H4 (cell line): ENCODE measurements at regions not wholly inside any gene's neighbourhood (a gene's known extent, or its start where the extent isn't known, plus 50 kb on each side); places are given as distances from the start of the nearest gene placed in this dataset.
"Not testable (repeated sequence)": the region's sequence is repeated elsewhere in the genome, so short reads cannot be mapped to it uniquely, and the experiment has no call there.

Experiments used
- DNase-seq: peaks from one replicate; pipeline ENCODE4 v3.0.0-alpha.2; 2015; ENCODE audit warnings: low spot score

DNA sequence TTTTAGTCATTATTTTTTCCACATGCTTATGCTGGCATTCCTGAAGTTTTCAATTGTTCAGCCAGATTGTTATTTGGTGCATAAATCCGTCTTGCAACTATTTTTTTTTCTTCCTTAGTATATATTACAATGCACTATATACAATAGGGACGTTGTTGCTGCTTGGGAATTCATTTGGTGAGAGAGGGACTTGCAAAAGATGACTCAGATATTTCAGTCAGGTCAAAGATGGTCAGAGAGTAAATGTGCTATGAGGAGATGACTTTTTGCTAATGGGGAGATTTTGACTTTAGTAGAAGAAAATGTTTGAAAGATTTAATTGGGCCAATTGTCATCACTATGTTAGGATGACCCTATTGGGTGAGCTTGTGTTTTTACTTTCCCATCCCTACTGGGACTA lies 348.4 kb upstream of the MTPN start:
- DNase-seq = no peak

GRCh38 chr7:136325027-136325426 lies 347.9 kb upstream of the MTPN start:
- no peak for DNase-seq

DNA sequence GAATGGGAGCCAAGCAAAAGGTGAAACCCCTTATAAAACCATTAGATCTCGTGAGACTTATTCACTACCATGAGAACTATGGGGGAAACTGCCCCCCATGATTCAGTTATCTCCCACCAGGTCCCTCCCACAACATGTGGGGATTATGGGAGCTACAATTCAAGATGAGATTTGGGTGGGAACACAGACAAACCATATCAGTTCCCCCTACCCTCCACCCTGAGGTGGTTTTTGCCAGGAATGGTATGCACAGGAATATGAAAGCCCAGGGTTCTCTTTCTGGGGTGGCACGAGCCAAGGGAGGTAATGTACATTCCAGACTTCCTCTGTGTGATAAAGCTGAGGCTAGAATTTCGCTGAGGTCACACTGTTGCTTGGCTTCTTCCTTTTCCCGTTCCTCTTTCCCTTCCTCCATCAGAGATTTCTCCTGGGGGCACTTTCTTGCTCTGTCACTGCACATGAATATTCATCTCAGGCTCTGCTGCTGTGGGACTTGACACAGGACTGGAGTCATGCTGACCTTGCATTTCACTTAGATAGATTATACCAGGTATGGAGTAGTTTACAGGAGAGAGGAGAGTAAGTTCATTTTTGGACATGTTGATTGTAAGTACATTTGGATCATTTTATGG lies 347.0 kb upstream of the MTPN start:
- DNase-seq = no peak

GRCh38 chr7:136312592-136312991 lies 335.4 kb upstream of the MTPN start:
- no peak for DNase-seq

GRCh38 chr7:136309407-136309806 lies 332.2 kb upstream of the MTPN start:
- DNase-seq = no peak

DNA sequence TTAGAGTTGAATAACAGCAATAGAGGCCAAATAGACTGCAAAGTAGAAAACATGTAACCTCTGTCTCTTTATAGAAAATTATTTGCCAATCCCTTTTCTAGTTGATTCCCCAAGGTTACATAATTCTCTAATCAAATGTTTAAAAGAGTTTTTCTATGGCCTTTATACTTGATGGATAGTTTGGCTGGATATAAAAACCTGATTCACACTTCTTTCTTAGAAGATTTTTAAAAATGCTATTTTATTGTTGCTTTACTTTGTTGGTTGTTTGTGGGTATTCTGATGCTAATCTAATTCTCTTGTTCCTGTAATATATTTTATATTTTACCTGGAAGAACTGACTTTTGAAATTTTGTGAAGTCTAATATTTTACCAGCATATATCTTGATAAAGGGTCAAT lies 331.1 kb upstream of the MTPN start:
- DNase-seq = no peak

DNA sequence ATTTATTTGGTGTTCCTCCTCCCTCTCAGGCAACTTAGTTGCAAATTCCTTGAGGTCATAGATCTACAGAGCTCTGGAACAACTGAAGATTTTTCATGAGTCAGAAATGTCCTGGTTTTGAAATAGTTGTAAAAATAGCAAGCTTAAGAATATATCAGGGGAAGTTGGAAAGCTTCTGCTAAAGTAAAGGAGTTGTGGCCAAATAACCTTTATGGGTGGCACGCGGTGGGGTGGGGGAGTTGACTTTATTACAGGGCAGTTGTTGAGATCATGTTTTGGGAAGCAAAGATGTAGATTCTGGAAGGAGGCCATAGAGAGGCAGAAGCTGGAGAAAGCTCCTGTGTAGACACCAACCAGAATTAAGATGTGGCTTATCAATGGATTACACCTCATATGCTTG lies 326.0 kb upstream of the MTPN start:
- DNase-seq = no peak

GRCh38 chr7:136302049-136302448 lies 324.9 kb upstream of the MTPN start:
- DNase-seq = no peak

GRCh38 chr7:136294977-136295376 lies 317.8 kb upstream of the MTPN start:
- DNase-seq = no peak

GRCh38 chr7:136293841-136294391 lies 316.8 kb upstream of the MTPN start:
- no peak for DNase-seq

DNA sequence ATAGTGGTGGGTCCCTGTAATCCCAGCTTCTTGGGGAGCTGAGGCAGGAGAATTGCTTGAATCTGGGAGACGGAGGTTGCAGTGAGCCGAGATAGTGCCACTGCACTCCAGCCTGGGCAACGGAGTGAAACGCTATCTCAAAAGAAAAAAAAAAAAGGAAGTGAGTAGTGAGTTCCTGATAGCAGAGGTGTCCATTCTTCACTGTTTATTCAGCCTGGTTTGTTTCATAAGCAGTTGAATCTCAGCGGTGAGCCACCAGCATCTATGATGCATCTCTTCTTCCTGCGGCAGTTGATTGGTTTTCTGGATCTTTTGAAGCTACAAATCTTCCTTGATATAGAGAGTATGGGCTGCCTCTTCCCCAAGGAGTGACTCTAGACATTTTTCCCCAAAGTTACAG lies 316.1 kb upstream of the MTPN start:
- no peak for DNase-seq

DNA sequence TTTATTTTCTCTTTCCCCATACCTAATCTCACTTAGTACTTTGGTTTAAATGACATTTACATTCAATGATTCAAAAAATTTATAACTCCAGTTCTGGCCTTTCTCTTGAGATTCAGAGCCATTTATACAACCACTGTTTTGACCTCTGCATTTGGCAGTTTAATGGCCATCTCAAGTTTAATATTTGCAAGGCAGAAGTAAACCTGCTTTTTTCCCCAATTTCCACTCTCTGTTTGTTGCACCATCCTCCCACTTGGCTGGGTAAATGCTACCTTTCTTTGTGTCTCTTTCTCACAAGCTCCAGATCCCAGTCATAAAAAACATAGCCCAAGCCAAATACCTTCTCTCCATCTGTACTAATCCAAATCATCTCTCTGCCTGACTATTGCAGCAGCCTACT lies 315.2 kb upstream of the MTPN start:
- DNase-seq = no peak

GRCh38 chr7:136290351-136290750 lies 313.2 kb upstream of the MTPN start:
- DNase-seq = no peak

- no peak for DNase-seq
Measured at GRCh38 chr7:136278057-136278456, 300.9 kb upstream of the MTPN start.

DNA sequence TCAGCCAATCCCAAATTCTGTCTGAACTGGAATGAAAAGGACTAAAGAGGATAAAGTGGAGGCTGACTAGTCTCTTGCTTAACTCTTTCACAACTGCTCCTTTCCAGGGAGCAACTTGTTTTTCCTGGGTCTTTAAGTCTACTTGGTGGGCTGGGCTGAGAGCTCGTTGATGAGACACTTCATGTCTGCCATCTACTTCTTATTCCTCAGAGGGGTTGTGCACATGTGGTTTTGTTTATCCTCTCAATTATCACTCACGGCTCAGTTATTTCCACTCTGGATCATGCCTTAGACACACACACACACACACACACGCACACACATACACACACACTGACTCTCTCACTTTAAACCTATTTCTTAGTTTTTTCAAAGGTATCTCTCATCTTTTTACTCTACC lies 298.6 kb upstream of the MTPN start:
- no peak for DNase-seq

DNA sequence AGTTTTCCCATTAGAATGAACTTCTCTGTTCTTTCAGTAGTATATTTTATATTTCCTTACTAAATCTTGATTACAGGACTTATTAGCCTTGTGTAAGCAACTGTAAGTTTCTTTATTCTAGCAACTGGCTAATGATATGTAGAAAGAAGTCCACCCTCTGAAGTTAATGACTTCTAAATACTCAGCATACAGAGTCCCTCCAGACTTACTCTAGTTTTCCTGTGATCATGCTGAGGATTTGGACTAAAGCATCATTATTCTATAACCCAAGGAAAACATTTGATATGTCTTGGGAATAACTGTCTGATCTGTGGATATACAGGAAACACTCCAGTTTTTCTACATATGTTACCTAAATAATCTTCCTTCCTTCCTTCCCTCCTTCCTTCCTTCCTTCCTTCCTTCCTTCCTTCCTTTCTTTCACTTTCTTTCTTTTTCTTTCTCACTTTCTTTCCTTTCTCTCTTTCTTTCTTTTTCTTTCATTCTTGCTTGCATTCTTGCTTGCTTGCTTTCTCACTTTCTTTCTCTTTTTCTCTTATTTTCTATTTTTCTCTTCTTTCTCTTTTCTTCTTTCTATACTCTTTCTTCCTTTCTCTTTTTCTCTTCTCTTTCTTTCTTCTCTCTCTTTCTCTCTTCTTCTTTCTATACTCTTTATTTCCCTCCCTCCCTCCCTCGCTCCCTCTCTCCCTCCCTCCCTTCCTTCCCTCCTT lies 297.6 kb upstream of the MTPN start:
- no peak for DNase-seq

DNA sequence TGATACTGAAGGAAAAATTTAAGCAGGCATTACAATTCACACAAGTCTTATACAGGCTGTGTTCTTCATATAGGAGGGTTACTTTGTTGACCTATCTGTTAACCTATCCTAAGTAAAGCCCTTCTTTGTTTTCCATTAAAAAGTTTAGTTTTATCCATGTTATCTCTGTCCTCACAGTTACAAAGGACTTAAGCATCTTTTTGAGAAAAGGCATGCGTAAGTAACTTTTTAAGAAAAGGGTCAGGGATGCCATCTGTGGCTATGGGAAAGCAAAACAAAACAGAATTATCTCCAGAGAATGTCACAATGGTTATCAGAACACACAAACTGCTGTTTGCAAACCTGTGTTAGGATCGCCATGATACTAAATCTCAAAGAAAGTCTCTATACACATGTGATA lies 295.8 kb upstream of the MTPN start:
- no peak for DNase-seq

- DNase-seq = no peak
Measured at GRCh38 chr7:136267822-136268221, 290.7 kb upstream of the MTPN start.

- no peak for DNase-seq
Measured at GRCh38 chr7:136266457-136266856, 289.3 kb upstream of the MTPN start.

DNA sequence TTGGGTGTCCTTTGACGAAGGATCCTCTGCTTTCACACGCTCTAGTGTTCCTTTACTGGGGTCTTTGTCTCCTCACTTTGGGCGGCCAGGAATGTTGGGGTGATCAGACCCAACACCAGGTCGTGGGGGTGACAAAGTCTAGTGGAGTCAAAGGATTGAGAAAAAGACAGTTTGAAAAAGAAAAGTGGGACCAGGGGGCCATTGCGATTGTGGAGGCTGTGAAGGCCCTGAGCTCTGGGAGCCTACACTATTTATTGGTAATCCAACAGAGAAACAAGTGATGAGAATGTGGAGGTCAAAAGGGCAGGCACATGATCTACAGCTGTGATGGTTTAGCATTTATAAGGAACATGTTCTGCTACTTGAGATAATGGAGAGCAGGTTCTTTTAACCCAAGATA lies 287.1 kb upstream of the MTPN start:
- not testable (repeated sequence) for DNase-seq

- not testable (repeated sequence) for DNase-seq
Measured at GRCh38 chr7:136263112-136263860, 286.1 kb upstream of the MTPN start.

GRCh38 chr7:136260591-136260990 lies 283.4 kb upstream of the MTPN start:
- not testable (repeated sequence) for DNase-seq

GRCh38 chr7:136259074-136259473 lies 281.9 kb upstream of the MTPN start:
- DNase-seq = no peak
